ENCODE measurements at regions not wholly inside any gene's neighbourhood (a gene's known extent, or its start where the extent isn't known, plus 50 kb on each side); places are given as distances from the start of the nearest gene placed in this dataset.

DNA sequence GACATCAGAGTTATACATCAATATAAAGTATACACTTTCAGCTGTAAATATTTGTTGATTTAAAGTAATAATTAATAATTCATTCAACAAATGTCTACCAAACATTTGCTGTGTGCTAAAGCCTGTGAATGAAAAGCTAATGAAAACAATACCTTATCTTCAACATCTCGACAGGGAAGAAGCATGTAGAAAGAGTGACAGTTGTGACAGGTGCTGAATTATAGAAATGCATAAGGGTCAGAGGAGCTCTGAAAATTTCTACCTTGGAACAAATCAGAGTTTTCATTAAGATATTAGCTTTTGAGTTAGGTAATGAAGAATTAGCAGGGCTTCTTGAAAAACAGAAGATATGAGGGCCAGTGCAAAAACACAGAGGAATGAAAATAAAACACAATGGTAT is 739.2 kb downstream of the VGLL3 start:
- Histone ChIP-seq H3K36me3 (ENCODE audit: control insufficient read depth in 1 of 2, insufficient read depth in 2 of 2, low read length in 1 of 2) (no peaks in the 10 kb centered on the region), H3K4me1 (ENCODE audit: control insufficient read depth in 1 of 2, insufficient read depth in 2 of 2, low read length in 2 of 2) (no peaks in the 10 kb centered on the region), H3K27me3 (ENCODE audit: control insufficient read depth in 1 of 2, insufficient read depth in 2 of 2, low read length in 1 of 2) (no peaks in the 10 kb centered on the region), H3K9me3 (ENCODE audit: control insufficient read depth, low read length) (no peaks in the 10 kb centered on the region), H3K27ac (ENCODE audit: low read depth in 1 of 2, low read length in 2 of 2) (no peak overlapping the region), H3K4me3 (ENCODE audit: low read length in 2 of 2) (no peak overlapping the region)
- ATAC-seq (ENCODE audit: low FRiP score) (no peak), DNase-seq (no peak)
- intact Hi-C loops (cut with DNase I): no loop called here
- 7 to 9% methylated on average over 1 of the region's 1 CpG for WGBS, 2 donors

DNA sequence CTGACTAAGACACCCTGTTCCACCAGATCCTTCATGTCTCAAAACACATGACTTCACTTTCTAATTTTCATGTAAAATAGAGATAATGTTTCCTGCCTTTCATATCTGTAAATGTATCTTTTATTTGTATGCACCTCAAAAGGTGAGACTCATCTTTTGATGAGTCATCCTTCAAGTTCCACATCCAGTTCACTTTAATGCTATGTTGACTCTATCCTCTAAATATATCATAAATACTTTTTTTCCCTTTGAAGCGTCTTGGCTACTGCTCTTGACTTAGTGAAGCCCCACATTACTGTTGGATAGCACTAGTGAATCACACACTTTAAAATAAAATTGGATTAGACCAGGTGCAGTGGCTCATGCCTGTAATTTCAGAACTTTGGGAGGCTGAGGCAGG is 741.1 kb downstream of the VGLL3 start:
- WGBS, 2 donors: 79 to 83% methylated on average over 1 of the region's 1 CpG
- Histone ChIP-seq H3K4me1 (ENCODE audit: control insufficient read depth in 1 of 2, insufficient read depth in 2 of 2, low read length in 2 of 2) (no peaks in the 10 kb centered on the region), H3K27me3 (ENCODE audit: control insufficient read depth in 1 of 2, insufficient read depth in 2 of 2, low read length in 1 of 2) (no peaks in the 10 kb centered on the region), H3K4me3 (ENCODE audit: low read length in 2 of 2) (no peak overlapping the region), H3K9me3 (ENCODE audit: control insufficient read depth, low read length) (no peaks in the 10 kb centered on the region), H3K27ac (ENCODE audit: low read depth in 1 of 2, low read length in 2 of 2) (no peak overlapping the region), H3K36me3 (ENCODE audit: control insufficient read depth in 1 of 2, insufficient read depth in 2 of 2, low read length in 1 of 2) (no peaks in the 10 kb centered on the region)
- no peak for DNase-seq
- no peak for ATAC-seq (ENCODE audit: low FRiP score)
- intact Hi-C loops (cut with DNase I): no loop called here

GRCh38 chr3:86245360-86245759 is 745.6 kb downstream of the VGLL3 start:
- DNase-seq (no peak), ATAC-seq (ENCODE audit: low FRiP score) (no peak)
- 2 to 4% methylated on average over 1 of the region's 1 CpG for WGBS, 2 donors
- Histone ChIP-seq H3K27me3 (ENCODE audit: control insufficient read depth in 1 of 2, insufficient read depth in 2 of 2, low read length in 1 of 2) (no peaks in the 10 kb centered on the region), H3K36me3 (ENCODE audit: control insufficient read depth in 1 of 2, insufficient read depth in 2 of 2, low read length in 1 of 2) (no peaks in the 10 kb centered on the region), H3K4me1 (ENCODE audit: control insufficient read depth in 1 of 2, insufficient read depth in 2 of 2, low read length in 2 of 2) (no peaks in the 10 kb centered on the region), H3K9me3 (ENCODE audit: control insufficient read depth, low read length) (no peaks in the 10 kb centered on the region), H3K4me3 (ENCODE audit: low read length in 2 of 2) (no peak overlapping the region), H3K27ac (ENCODE audit: low read depth in 1 of 2, low read length in 2 of 2) (no peak overlapping the region)
- intact Hi-C loops (cut with DNase I): no loop called here

DNA sequence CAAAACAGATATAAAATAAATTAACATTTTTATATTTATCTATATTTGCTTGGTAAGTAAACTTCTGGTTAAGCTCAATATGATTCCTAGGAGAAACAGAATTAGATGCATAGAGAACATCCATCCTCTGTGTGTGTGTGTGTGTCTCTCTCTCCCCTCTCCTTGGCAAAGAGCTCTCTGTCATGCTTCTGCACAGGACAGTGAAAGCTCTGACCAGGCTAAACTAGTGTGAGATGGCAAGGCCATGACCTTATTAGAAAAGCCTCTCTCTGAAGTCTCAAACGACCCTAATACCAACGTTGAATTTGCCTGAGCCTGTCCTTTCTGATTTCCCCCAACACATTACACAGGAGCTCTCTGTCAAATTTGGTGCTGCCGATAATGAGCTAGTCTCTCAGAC is 746.0 kb downstream of the VGLL3 start:
- no peaks in the 10 kb centered on the region for H3K9me3 ChIP-seq (ENCODE audit: control insufficient read depth, low read length)
- no peak for DNase-seq
- intact Hi-C loops (cut with DNase I): no loop called here

DNA sequence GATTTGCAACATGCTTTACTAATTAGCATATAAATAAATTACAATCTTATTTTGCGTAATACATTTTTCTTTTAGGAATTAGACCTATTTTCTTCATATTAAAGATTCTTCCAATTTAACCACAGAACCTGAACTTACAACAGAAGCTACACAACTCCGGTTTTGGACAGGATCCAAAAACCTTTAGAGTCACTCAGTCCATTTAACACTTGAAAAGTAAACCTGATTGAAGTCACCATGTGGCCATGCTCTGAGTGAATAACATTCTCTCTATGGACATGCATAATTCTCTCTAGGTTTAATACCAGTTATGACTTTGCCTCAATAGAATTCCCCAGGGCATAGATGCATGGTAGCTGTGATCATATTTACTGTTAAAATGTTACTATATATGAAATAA is 751.0 kb downstream of the VGLL3 start:
- Histone ChIP-seq H3K36me3 (ENCODE audit: control insufficient read depth in 1 of 2, insufficient read depth in 2 of 2, low read length in 1 of 2) (no peaks in the 10 kb centered on the region), H3K4me1 (ENCODE audit: control insufficient read depth in 1 of 2, insufficient read depth in 2 of 2, low read length in 2 of 2) (no peaks in the 10 kb centered on the region), H3K4me3 (ENCODE audit: low read length in 2 of 2) (no peak overlapping the region), H3K27ac (ENCODE audit: low read depth in 1 of 2, low read length in 2 of 2) (no peak overlapping the region), H3K9me3 (ENCODE audit: control insufficient read depth, low read length) (no peaks in the 10 kb centered on the region), H3K27me3 (ENCODE audit: control insufficient read depth in 1 of 2, insufficient read depth in 2 of 2, low read length in 1 of 2) (no peaks in the 10 kb centered on the region)
- intact Hi-C loops (cut with DNase I): no loop called here
- DNase-seq (no peak), ATAC-seq (ENCODE audit: low FRiP score) (no peak)
- 49 to 54% methylated on average over 2 of the region's 2 CpGs for WGBS, 2 donors

More for the DNA sequence above, 746.0 kb downstream of the VGLL3 start:
- Histone ChIP-seq H3K27ac (ENCODE audit: low read depth in 1 of 2, low read length in 2 of 2) (no peak overlapping the region), H3K36me3 (ENCODE audit: control insufficient read depth in 1 of 2, insufficient read depth in 2 of 2, low read length in 1 of 2) (no peaks in the 10 kb centered on the region), H3K4me3 (ENCODE audit: low read length in 2 of 2) (no peak overlapping the region), H3K4me1 (ENCODE audit: control insufficient read depth in 1 of 2, insufficient read depth in 2 of 2, low read length in 2 of 2) (no peaks in the 10 kb centered on the region), H3K27me3 (ENCODE audit: control insufficient read depth in 1 of 2, insufficient read depth in 2 of 2, low read length in 1 of 2) (no peaks in the 10 kb centered on the region)
- WGBS, 2 donors: 18% methylated on average over 3 of the region's 3 CpGs
- no peak for ATAC-seq (ENCODE audit: low FRiP score)

- H3K4me1 ChIP-seq (ENCODE audit: control insufficient read depth in 1 of 2, insufficient read depth in 2 of 2, low read length in 2 of 2): no peaks in the 10 kb centered on the region
- no peak overlapping the region for H3K27ac ChIP-seq (ENCODE audit: low read depth in 1 of 2, low read length in 2 of 2)
- H3K36me3 ChIP-seq (ENCODE audit: control insufficient read depth in 1 of 2, insufficient read depth in 2 of 2, low read length in 1 of 2): no peaks in the 10 kb centered on the region
- H3K27me3 ChIP-seq (ENCODE audit: control insufficient read depth in 1 of 2, insufficient read depth in 2 of 2, low read length in 1 of 2): no peaks in the 10 kb centered on the region
- WGBS, 2 donors: 53 to 64% methylated on average over 5 of the region's 5 CpGs
- DNase-seq (no peak), ATAC-seq (ENCODE audit: low FRiP score) (no peak)
- no peaks in the 10 kb centered on the region for H3K9me3 ChIP-seq (ENCODE audit: control insufficient read depth, low read length)
- intact Hi-C loops (cut with DNase I): no loop called here
- H3K4me3 ChIP-seq (ENCODE audit: low read length in 2 of 2): no peak overlapping the region
Measured at GRCh38 chr3:86234506-86235254, 756.3 kb downstream of the VGLL3 start.

DNA sequence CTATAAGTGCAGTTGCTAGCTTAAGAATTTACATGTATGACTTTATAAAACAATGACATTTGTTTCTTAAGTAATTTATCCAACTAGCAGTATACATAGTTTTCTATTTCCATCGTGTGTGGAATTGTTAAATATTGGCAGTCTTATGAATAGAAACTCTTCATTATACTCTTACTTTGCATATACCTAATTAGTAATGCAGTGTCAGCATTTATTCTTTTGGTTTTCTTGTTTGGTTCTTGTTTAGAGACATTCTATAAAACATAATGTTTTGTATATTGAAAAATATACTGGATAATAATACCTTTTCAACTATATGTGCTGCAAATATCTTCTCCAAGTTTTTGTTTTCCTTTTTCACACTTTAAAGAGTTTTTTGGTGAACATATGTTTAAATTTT is 760.2 kb downstream of the VGLL3 start:
- H3K27me3 ChIP-seq (ENCODE audit: control insufficient read depth in 1 of 2, insufficient read depth in 2 of 2, low read length in 1 of 2): no peaks in the 10 kb centered on the region
- H3K9me3 ChIP-seq (ENCODE audit: control insufficient read depth, low read length): no peaks in the 10 kb centered on the region
- intact Hi-C loops (cut with DNase I): no loop called here
- H3K36me3 ChIP-seq (ENCODE audit: control insufficient read depth in 1 of 2, insufficient read depth in 2 of 2, low read length in 1 of 2): no peaks in the 10 kb centered on the region
- ATAC-seq (ENCODE audit: low FRiP score) (no peak), DNase-seq (no peak)
- no peak overlapping the region for H3K27ac ChIP-seq (ENCODE audit: low read depth in 1 of 2, low read length in 2 of 2)
- H3K4me1 ChIP-seq (ENCODE audit: control insufficient read depth in 1 of 2, insufficient read depth in 2 of 2, low read length in 2 of 2): no peaks in the 10 kb centered on the region
- 53 to 54% methylated on average over 1 of the region's 1 CpG for WGBS, 2 donors
- no peak overlapping the region for H3K4me3 ChIP-seq (ENCODE audit: low read length in 2 of 2)

DNA sequence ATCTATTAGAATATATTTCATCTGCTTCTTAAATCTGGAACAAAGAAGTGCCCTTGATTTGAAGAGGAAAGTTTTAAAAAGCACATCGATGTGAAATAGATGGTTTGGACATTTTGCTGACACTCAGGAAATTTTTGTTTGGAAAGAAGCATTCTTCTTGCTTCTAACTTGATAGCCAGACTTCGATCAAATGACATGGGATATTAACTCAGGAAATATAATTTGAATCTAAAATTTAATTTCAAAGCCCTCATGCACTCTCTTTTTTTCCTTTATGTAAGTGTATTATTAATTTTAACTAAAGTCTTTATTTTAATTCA is 761.2 kb downstream of the VGLL3 start:
- DNase-seq (no peak), ATAC-seq (ENCODE audit: low FRiP score) (no peak)
- Histone ChIP-seq H3K27ac (ENCODE audit: low read depth in 1 of 2, low read length in 2 of 2) (no peak overlapping the region), H3K4me1 (ENCODE audit: control insufficient read depth in 1 of 2, insufficient read depth in 2 of 2, low read length in 2 of 2) (no peaks in the 10 kb centered on the region), H3K9me3 (ENCODE audit: control insufficient read depth, low read length) (no peaks in the 10 kb centered on the region), H3K4me3 (ENCODE audit: low read length in 2 of 2) (no peak overlapping the region), H3K36me3 (ENCODE audit: control insufficient read depth in 1 of 2, insufficient read depth in 2 of 2, low read length in 1 of 2) (no peaks in the 10 kb centered on the region), H3K27me3 (ENCODE audit: control insufficient read depth in 1 of 2, insufficient read depth in 2 of 2, low read length in 1 of 2) (no peaks in the 10 kb centered on the region)
- WGBS, 2 donors: 51 to 64% methylated on average over 2 of the region's 2 CpGs
- intact Hi-C loops (cut with DNase I): no loop called here

GRCh38 chr3:86229086-86229774 is 761.7 kb downstream of the VGLL3 start:
- 22 to 46% methylated on average over 4 of the region's 4 CpGs for WGBS, 2 donors
- H3K27ac ChIP-seq (ENCODE audit: low read depth in 1 of 2, low read length in 2 of 2): no peak overlapping the region
- H3K4me1 ChIP-seq (ENCODE audit: control insufficient read depth in 1 of 2, insufficient read depth in 2 of 2, low read length in 2 of 2): no peaks in the 10 kb centered on the region
- DNase-seq (no peak), ATAC-seq (ENCODE audit: low FRiP score) (no peak)
- intact Hi-C loops (cut with DNase I): no loop called here
- H3K36me3 ChIP-seq (ENCODE audit: control insufficient read depth in 1 of 2, insufficient read depth in 2 of 2, low read length in 1 of 2): no peaks in the 10 kb centered on the region
- no peaks in the 10 kb centered on the region for H3K27me3 ChIP-seq (ENCODE audit: control insufficient read depth in 1 of 2, insufficient read depth in 2 of 2, low read length in 1 of 2)
- H3K9me3 ChIP-seq (ENCODE audit: control insufficient read depth, low read length): no peaks in the 10 kb centered on the region
- no peak overlapping the region for H3K4me3 ChIP-seq (ENCODE audit: low read length in 2 of 2)
